ENCODE measurements at regions not wholly inside any gene's neighbourhood (a gene's known extent, or its start where the extent isn't known, plus 50 kb on each side); places are given as distances from the start of the nearest gene placed in this dataset.

GRCh38 chr15:62732078-62732477, 310.5 kb upstream of the TPM1 start:
- ATAC-seq, result no peak
- TF ChIP-seq POLR2A (IDR thresholded peaks at IDR 0.05) (no peak), CTCF (IDR thresholded peaks at IDR 0.05) (no peak)
- DNase-seq, result no peak
- H3K4me1 ChIP-seq, result no peaks in the 10 kb centered on the region
- no peak overlapping the region for H3K27ac ChIP-seq
- H3K9me3 ChIP-seq, result peaks cover 0 to 5% (median 0%) of the 10 kb centered on the region in 12 donors
- no peaks in the 10 kb centered on the region for H3K27me3 ChIP-seq
- WGBS, 4 donors, result 97 to 98% (median 98%) methylated on average over 3 of the region's 3 CpGs
- intact Hi-C loops (cut with DNase I), result no loop called here
- H3K36me3 ChIP-seq, result peaks cover 0 to 56% (median 22%) of the 10 kb centered on the region in 9 donors
- H3K4me3 ChIP-seq, result no peak overlapping the region

GRCh38 chr15:62734706-62735105, 307.8 kb upstream of the TPM1 start:
- Histone ChIP-seq H3K4me1 (no peaks in the 10 kb centered on the region), H3K27ac (no peak overlapping the region), H3K36me3 (peaks cover 0 to 64% (median 37%) of the 10 kb centered on the region in 9 donors), H3K27me3 (no peaks in the 10 kb centered on the region), H3K9me3 (peaks cover 0 to 5% (median 0%) of the 10 kb centered on the region in 12 donors), H3K4me3 (no peak overlapping the region)
- ATAC-seq (no peak), DNase-seq (no peak)
- 92 to 98% (median 95%) methylated on average over 5 of the region's 5 CpGs for WGBS, 4 donors
- intact Hi-C loops (cut with DNase I), result no loop called here
- TF ChIP-seq POLR2A (IDR thresholded peaks at IDR 0.05) (no peak), CTCF (IDR thresholded peaks at IDR 0.05) (no peak)

GRCh38 chr15:62736756-62737155, 305.8 kb upstream of the TPM1 start:
- Histone ChIP-seq H3K27ac (no peak overlapping the region), H3K4me3 (no peak overlapping the region), H3K4me1 (peaks cover 0 to 10% (median 0%) of the 10 kb centered on the region in 12 donors), H3K9me3 (no peaks in the 10 kb centered on the region), H3K27me3 (no peaks in the 10 kb centered on the region), H3K36me3 (peaks cover 0 to 72% (median 44%) of the 10 kb centered on the region in 9 donors)
- ATAC-seq, result no peak
- intact Hi-C loops (cut with DNase I), result no loop called here
- TF ChIP-seq CTCF (IDR thresholded peaks at IDR 0.05), result no peak
- TF ChIP-seq POLR2A (IDR thresholded peaks at IDR 0.05), result no peak
- 93 to 97% (median 97%) methylated on average over 11 to 14 of the region's 14 CpGs for WGBS, 4 donors
- no peak for DNase-seq

- Histone ChIP-seq H3K4me3 (no peak overlapping the region), H3K36me3 (peaks cover 0 to 70% (median 44%) of the 10 kb centered on the region in 9 donors), H3K4me1 (peaks cover 0 to 16% (median 6%) of the 10 kb centered on the region in 12 donors), H3K9me3 (no peaks in the 10 kb centered on the region), H3K27ac (no peak overlapping the region), H3K27me3 (no peaks in the 10 kb centered on the region)
- intact Hi-C loops (cut with DNase I), result no loop called here
- TF ChIP-seq CTCF (IDR thresholded peaks at IDR 0.05), result no peak
- TF ChIP-seq POLR2A (IDR thresholded peaks at IDR 0.05), result no peak
- 93 to 100% (median 95%) methylated on average over 4 of the region's 4 CpGs for WGBS, 4 donors
- ATAC-seq (no peak), DNase-seq (no peak)
Measured at GRCh38 chr15:62737551-62737950, 305.0 kb upstream of the TPM1 start.

All from heart left ventricle (tissue), 16 donors.